Thyroid gland (tissue), 4 donors: ENCODE measurements at regions not wholly inside any gene's neighbourhood (a gene's known extent, or its start where the extent isn't known, plus 50 kb on each side); places are given as distances from the start of the nearest gene placed in this dataset.
A peak's percentile ranks its signal among the peaks of the same experiment; 100 is the strongest.

Source experiments
- DNase-seq, 2 donors: peaks; one replicate each; pipeline ENCODE4 v3.0.0-alpha.2; 2019
- H3K27ac ChIP-seq, 3 donors: fragments of 200-600 bp; sonication (generic); 1 replicate in 2 of 3; 2 replicates in 1 of 3; pipeline ENCODE4 v1.5.1; 2016 to 2019; ENCODE audit warnings: mild to moderate bottlenecking in 1 of 3, moderate library complexity in 1 of 3
- H3K27me3 ChIP-seq: fragments of 200-600 bp; sonication (generic); one replicate; pipeline ENCODE4 v1.5.1; 2019
- H3K36me3 ChIP-seq, 2 donors: fragments of 200-600 bp; sonication (generic); one replicate each; pipeline ENCODE4 v1.5.1; 2016 to 2019
- H3K4me1 ChIP-seq, 2 donors: fragments of 200-600 bp; sonication (generic); one replicate each; pipeline ENCODE4 v1.5.1; 2017 to 2019
- H3K4me3 ChIP-seq, 3 donors: fragments of 200-600 bp; sonication (generic); replicated peaks in 1 of 3; 1 replicate in 2 of 3; 2 replicates in 1 of 3; pipeline ENCODE4 v1.5.1; 2016; ENCODE audit warnings: mild to moderate bottlenecking in 1 of 3
- H3K9me3 ChIP-seq: fragments of 200-600 bp; sonication (generic); one replicate; pipeline ENCODE4 v1.5.1; 2017
- CTCF ChIP-seq, 6 experiments: fragments of 200-600 bp in 3 of 6; fragments of 450-650 bp in 3 of 6; sonication (generic) in 3 of 6; IDR thresholded peaks; one replicate each; pipeline ENCODE4 v1.5.1; 2016 to 2019; ENCODE audit warnings: antibody characterized with exemption in 6 of 6, mild to moderate bottlenecking in 2 of 6, inconsistent platforms in 1 of 6, moderate library complexity in 1 of 6
- POLR2A ChIP-seq, 2 donors: fragments of 450-650 bp; IDR thresholded peaks; one replicate each; pipeline ENCODE4 v1.6.1; 2017; ENCODE audit warnings: antibody characterized with exemption in 2 of 2, mild to moderate bottlenecking in 2 of 2, moderate library complexity in 1 of 2
- WGBS, 2 donors: methylation state at CpG; one replicate each; pipeline ENCODE4 v1.1.5; 2017; 5-methylcytosine and 5-hydroxymethylcytosine counted together
- intact Hi-C: fragments of 100-400 bp; cut with DNase I; formaldehyde crosslinking; loops from one replicate; pipeline ENCODE4 v1.15.1; 2023

DNA sequence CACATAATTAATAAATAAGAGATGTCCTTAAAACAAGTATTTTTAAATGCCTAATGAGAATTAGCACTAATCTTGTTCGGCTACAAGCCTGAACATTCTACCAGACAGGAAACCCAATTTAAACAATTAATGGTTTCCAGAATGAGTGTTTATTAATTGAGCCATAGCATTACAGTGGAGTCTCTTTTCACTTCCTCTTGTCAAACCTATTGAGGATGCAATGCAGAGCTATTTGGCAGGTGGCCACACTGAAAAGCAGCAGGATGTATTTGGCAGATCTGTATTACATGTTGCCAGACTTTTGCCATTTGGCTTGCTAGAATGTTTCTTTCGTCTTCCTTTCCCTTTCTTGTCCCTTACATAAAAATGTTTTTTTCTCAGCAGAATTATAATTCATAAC lies 475.2 kb upstream of the MARCKS start:
- no peak overlapping the region for H3K4me3 ChIP-seq
- TF ChIP-seq POLR2A (IDR thresholded peaks at IDR 0.05) (no peak), CTCF (IDR thresholded peaks at IDR 0.05) (no peak)
- DNase-seq, result peak; percentile 15 to 36
- no peaks in the 10 kb centered on the region for H3K9me3 ChIP-seq
- WGBS, 2 donors, result 42 to 43% methylated on average over 2 of the region's 2 CpGs
- H3K27me3 ChIP-seq, result no peaks in the 10 kb centered on the region
- no peaks in the 10 kb centered on the region for H3K36me3 ChIP-seq
- intact Hi-C loops, result no loop called here
- H3K4me1 ChIP-seq, result no peaks in the 10 kb centered on the region
- H3K27ac ChIP-seq, result no peak overlapping the region

- Histone ChIP-seq H3K36me3 (no peaks in the 10 kb centered on the region), H3K9me3 (no peaks in the 10 kb centered on the region), H3K27ac (no peak overlapping the region), H3K4me1 (no peaks in the 10 kb centered on the region), H3K4me3 (no peak overlapping the region), H3K27me3 (no peaks in the 10 kb centered on the region)
- TF ChIP-seq CTCF (IDR thresholded peaks at IDR 0.05), result no peak
- TF ChIP-seq POLR2A (IDR thresholded peaks at IDR 0.05), result no peak
- WGBS, 2 donors, result 88 to 90% methylated on average over 2 of the region's 2 CpGs
- DNase-seq, result no peak
- intact Hi-C loops, result no loop called here
Measured at GRCh38 chr6:113383701-113384100, 473.4 kb upstream of the MARCKS start.

GRCh38 chr6:113385020-113385431 lies 472.1 kb upstream of the MARCKS start:
- Histone ChIP-seq H3K27me3 (no peaks in the 10 kb centered on the region), H3K27ac (no peak overlapping the region), H3K4me1 (no peaks in the 10 kb centered on the region), H3K36me3 (no peaks in the 10 kb centered on the region), H3K4me3 (no peak overlapping the region), H3K9me3 (no peaks in the 10 kb centered on the region)
- intact Hi-C loops, result no loop called here
- 86 to 95% methylated on average over 2 of the region's 2 CpGs for WGBS, 2 donors
- DNase-seq, result no peak
- no peak for TF ChIP-seq POLR2A (IDR thresholded peaks at IDR 0.05)
- TF ChIP-seq CTCF (IDR thresholded peaks at IDR 0.05), result no peak

- 89% methylated on average over 2 of the region's 2 CpGs for WGBS, 2 donors
- Histone ChIP-seq H3K4me1 (no peaks in the 10 kb centered on the region), H3K27ac (no peak overlapping the region), H3K4me3 (no peak overlapping the region), H3K36me3 (no peaks in the 10 kb centered on the region), H3K9me3 (no peaks in the 10 kb centered on the region), H3K27me3 (no peaks in the 10 kb centered on the region)
- no peak for TF ChIP-seq POLR2A (IDR thresholded peaks at IDR 0.05)
- no peak for TF ChIP-seq CTCF (IDR thresholded peaks at IDR 0.05)
- intact Hi-C loops, result no loop called here
- DNase-seq, result no peak
Measured at GRCh38 chr6:113388996-113389395, 468.1 kb upstream of the MARCKS start.

DNA sequence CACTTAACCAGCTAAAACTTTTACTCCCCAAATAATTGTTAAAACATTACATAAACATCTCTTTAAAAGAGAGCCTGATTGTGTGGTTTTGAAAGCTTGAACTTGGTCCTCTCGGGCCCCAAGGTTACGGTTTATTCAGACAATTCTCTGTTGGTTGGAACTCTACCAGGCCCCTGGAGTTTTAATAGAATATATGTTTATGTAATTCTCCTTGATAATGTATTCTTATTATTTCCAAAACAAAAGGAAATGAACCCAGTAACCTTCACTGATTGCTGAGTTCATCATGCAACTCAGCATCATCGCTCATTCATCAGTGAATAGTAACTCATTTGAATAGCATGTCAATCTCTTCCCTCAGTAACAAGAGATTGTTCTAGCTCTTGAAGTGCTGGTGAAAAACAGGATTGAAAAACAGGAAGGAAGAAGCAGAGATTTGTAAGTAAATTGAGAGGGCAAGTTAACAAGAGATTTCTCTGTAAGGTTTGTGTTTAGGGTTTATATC lies 464.5 kb upstream of the MARCKS start:
- H3K27ac ChIP-seq, result no peak overlapping the region
- H3K36me3 ChIP-seq, result no peaks in the 10 kb centered on the region
- H3K9me3 ChIP-seq, result no peaks in the 10 kb centered on the region
- H3K4me3 ChIP-seq, result no peak overlapping the region
- no peak for TF ChIP-seq CTCF (IDR thresholded peaks at IDR 0.05)
- no peak for TF ChIP-seq POLR2A (IDR thresholded peaks at IDR 0.05)
- intact Hi-C loops, result no loop called here
- WGBS, 2 donors, result 93% methylated on average over 3 of the region's 3 CpGs
- H3K27me3 ChIP-seq, result no peaks in the 10 kb centered on the region
- H3K4me1 ChIP-seq, result no peaks in the 10 kb centered on the region
- no peak for DNase-seq
